ENCODE measurements at regions not wholly inside any gene's neighbourhood (a gene's known extent, or its start where the extent isn't known, plus 50 kb on each side); places are given as distances from the start of the nearest gene placed in this dataset.

GRCh38 chr6:166872531-166873009 lies 83.8 kb downstream of the RNASET2 start:
- TF ChIP-seq GATA2 (IDR thresholded peaks at IDR 0.05; ENCODE audit: low read depth, low read length) (no peak), GATA3 (IDR thresholded peaks at IDR 0.05; ENCODE audit: low read depth, low read length) (no peak)
